LNCaP clone FGC (cell line): ENCODE measurements at regions not wholly inside any gene's neighbourhood (a gene's known extent, or its start where the extent isn't known, plus 50 kb on each side); places are given as distances from the start of the nearest gene placed in this dataset.
A peak's percentile ranks its signal among the peaks of the same experiment; 100 is the strongest.

Experiments used
- DNase-seq: peaks from one replicate; pipeline ENCODE4 v3.0.0-alpha.2; 2011; ENCODE audit warnings: low read depth
- H3K4me3 ChIP-seq: 2 replicates; pipeline ENCODE4 v1.5.1; 2011; ENCODE audit warnings: mild to moderate bottlenecking, low read depth, low read length, control low read depth
- TF ChIP-seq, protein P1 (sequence below): IDR thresholded peaks from 2 replicates; pipeline ENCODE4 v1.5.1; 2012; ENCODE audit warnings: mild to moderate bottlenecking; ENCODE audit not compliant: control insufficient read depth, insufficient read depth; ENCODE audit errors: extremely low read depth

GRCh38 chr13:31044364-31045285 is 112.2 kb downstream of the TEX26 start:
- no peak overlapping the region for H3K4me3 ChIP-seq
- DNase-seq, result peak; percentile 26
- TF ChIP-seq, protein P1, sequence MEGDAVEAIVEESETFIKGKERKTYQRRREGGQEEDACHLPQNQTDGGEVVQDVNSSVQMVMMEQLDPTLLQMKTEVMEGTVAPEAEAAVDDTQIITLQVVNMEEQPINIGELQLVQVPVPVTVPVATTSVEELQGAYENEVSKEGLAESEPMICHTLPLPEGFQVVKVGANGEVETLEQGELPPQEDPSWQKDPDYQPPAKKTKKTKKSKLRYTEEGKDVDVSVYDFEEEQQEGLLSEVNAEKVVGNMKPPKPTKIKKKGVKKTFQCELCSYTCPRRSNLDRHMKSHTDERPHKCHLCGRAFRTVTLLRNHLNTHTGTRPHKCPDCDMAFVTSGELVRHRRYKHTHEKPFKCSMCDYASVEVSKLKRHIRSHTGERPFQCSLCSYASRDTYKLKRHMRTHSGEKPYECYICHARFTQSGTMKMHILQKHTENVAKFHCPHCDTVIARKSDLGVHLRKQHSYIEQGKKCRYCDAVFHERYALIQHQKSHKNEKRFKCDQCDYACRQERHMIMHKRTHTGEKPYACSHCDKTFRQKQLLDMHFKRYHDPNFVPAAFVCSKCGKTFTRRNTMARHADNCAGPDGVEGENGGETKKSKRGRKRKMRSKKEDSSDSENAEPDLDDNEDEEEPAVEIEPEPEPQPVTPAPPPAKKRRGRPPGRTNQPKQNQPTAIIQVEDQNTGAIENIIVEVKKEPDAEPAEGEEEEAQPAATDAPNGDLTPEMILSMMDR, result peak; percentile 93

GRCh38 chr13:31043957-31044356 is 111.5 kb downstream of the TEX26 start:
- no peak for DNase-seq
- no peak overlapping the region for H3K4me3 ChIP-seq
- TF ChIP-seq, protein P1, result no peak; the same call in 1 of the 2 replicates

DNA sequence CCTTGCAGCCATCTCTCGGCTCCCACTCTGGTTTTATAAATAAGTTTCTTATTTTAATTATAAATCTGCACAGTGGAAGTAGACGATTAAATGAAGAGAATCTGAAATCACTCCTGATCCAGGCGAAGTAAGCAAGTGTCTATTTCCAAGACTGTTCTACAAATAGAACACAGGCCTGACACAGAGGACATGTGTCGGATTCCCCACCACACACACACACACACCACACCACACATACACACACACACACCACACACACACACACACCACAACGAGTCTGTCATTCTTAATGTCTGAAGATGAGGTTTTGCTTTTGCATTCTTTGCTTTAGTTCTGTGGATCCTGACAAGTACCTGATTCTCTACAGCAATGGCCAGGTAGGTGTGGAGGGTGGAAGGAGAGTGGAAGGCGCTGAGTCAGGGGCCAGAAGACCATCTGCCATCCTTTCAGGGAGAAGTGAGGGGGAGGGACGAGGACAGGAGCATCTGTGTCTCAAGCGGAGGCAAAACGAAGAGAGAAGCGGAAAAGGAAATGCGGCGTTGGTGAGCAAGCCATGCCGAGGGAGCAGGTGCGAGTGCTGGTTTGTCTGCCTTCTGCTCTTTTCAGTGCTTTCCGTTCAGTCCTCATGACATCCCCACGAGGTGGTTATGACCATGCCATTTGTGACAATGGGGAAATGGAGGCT is 110.2 kb downstream of the TEX26 start:
- DNase-seq, result no peak
- TF ChIP-seq, protein P1, result no peak
- H3K4me3 ChIP-seq, result no peak overlapping the region

DNA sequence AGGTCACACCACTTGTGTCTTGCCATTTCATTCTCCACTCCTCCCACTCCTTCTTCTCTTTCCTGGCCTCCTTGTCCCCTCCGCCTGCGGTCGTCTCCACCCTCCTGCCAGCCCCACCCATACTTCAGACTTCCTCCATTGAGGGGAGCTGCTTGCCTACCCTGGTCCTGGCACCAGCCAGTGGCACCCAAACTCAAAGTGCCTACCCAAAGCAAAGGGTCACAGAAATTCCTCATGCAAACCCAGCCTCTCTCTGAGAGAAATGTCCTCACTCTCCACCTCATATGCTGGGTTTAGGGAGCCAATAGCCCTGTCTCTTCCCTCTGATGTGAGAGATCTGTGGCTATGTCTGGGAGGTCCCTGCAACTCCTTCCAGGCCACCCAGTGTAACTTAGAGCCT is 109.6 kb downstream of the TEX26 start:
- no peak for DNase-seq
- no peak overlapping the region for H3K4me3 ChIP-seq
- TF ChIP-seq, protein P1, result no peak

- TF ChIP-seq, protein P1, result no peak
- no peak overlapping the region for H3K4me3 ChIP-seq
- no peak for DNase-seq
These were observed 106.5 kb downstream of the TEX26 start for GRCh38 chr13:31038834-31039552.

- TF ChIP-seq, protein P1, result no peak
- no peak overlapping the region for H3K4me3 ChIP-seq
- DNase-seq, result no peak
These were observed 105.5 kb downstream of the TEX26 start for GRCh38 chr13:31037874-31038500.
